ENCODE measurements at regions not wholly inside any gene's neighbourhood (a gene's known extent, or its start where the extent isn't known, plus 50 kb on each side); places are given as distances from the start of the nearest gene placed in this dataset.

DNA sequence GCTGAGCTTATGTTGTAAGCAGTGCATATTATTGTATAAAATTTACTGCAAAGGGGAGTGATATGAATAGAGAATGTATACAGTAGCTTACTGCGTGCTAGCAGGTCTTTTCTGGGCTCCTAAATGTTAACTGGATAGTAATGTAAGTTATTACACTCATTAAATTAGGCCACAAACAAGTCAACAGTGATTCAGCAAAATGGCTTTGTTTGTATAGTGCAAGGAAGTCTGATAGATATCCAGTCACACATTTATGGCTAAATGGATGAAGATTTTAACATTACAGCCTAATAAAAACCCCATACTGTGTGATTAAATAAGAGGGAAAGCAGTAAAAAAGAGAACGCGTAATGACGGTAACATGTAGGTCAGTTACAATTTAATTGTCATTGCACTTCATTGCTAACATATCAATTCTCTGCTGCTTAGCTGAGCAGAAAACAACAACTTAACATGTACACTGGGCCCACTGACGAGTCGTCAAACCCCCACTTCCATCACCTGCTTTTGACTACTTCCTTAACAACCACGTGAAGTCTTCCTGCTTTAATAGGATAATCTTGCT lies 665.0 kb upstream of the FANCL start:
- TF ChIP-seq, protein P1, sequence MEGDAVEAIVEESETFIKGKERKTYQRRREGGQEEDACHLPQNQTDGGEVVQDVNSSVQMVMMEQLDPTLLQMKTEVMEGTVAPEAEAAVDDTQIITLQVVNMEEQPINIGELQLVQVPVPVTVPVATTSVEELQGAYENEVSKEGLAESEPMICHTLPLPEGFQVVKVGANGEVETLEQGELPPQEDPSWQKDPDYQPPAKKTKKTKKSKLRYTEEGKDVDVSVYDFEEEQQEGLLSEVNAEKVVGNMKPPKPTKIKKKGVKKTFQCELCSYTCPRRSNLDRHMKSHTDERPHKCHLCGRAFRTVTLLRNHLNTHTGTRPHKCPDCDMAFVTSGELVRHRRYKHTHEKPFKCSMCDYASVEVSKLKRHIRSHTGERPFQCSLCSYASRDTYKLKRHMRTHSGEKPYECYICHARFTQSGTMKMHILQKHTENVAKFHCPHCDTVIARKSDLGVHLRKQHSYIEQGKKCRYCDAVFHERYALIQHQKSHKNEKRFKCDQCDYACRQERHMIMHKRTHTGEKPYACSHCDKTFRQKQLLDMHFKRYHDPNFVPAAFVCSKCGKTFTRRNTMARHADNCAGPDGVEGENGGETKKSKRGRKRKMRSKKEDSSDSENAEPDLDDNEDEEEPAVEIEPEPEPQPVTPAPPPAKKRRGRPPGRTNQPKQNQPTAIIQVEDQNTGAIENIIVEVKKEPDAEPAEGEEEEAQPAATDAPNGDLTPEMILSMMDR (IDR thresholded peaks at IDR 0.05; ENCODE audit: low read depth, low read length), result no peak
- H3K4me3 ChIP-seq (ENCODE audit: low read depth, low read length), result no peak overlapping the region

DNA sequence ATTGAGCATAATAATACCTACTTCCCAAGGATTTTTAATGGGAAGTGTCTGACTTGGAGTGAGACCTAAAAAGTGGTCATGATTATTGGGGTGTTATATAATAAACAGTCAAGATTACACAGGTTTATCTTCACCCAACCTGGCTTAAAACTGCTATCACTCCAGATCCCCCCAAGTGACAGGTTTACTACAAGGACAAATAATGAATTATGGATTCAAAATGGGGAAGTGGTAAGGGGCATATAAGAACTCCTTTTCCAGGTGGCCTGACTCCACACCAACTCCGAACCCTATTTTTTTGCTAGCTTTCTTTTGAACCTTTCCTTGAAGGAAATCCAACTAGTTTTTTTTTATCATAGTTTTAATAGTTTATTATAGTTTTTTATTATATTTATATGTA lies 663.0 kb upstream of the FANCL start:
- TF ChIP-seq, protein P1 (IDR thresholded peaks at IDR 0.05; ENCODE audit: low read depth, low read length), result no peak
- H3K4me3 ChIP-seq (ENCODE audit: low read depth, low read length), result no peak overlapping the region

DNA sequence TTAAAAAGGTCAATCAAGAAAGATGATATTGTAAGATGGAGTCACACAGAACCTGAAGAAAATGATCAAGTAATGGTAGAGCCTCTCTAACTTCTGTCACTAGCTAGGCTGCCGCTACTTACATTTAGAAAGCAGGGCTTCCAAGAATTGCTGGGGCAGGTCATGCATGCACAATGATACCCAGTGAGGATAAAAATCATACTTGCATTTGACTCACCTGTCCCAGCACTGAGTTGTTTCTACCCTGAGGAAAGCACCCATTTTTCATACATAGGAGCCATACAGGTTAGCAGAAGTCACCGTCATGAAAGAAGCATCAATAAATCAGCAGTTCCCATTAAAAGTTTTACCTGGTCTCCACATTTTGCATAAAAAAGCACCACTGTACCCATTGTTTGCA lies 662.3 kb upstream of the FANCL start:
- H3K4me3 ChIP-seq (ENCODE audit: low read depth, low read length), result no peak overlapping the region
- TF ChIP-seq, protein P1 (IDR thresholded peaks at IDR 0.05; ENCODE audit: low read depth, low read length), result no peak

DNA sequence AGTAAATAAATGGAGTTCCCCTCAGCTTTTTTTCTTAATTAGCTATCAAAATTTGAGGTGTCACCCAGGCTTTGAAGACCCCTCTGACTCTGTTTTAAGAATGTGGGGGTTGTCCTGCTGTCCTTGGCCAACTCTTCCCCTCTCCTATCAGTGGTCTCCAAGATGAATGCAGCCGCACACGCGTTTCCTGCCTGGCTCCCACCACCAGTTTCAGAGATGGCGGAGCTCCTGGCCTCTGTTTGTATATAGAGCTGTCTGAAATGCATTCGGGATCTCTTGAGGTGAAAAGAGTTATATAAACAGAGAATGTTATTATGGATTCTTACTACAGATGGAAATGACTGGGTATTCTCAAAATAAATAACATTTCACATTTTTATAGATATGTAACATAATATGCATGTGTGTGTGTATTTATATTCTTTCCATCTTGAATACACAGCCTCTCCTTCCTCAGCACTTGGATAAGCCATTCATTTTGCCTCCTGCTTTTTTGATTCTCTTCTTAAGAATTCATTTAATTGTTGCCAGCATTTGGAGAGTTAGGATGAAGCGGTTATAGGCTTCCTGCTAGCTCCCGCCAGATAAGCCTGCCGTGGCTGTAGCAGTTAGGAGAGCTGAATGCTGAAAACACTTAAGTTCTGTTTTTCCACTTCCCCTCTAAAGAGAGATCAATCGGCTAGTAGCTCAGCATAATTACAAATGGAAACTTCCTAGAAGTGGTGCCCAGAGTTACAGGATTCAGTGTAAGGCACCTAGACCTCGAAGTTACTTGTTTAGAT lies 659.3 kb upstream of the FANCL start:
- TF ChIP-seq, protein P1 (IDR thresholded peaks at IDR 0.05; ENCODE audit: low read depth, low read length), result no peak
- no peak overlapping the region for H3K4me3 ChIP-seq (ENCODE audit: low read depth, low read length)

DNA sequence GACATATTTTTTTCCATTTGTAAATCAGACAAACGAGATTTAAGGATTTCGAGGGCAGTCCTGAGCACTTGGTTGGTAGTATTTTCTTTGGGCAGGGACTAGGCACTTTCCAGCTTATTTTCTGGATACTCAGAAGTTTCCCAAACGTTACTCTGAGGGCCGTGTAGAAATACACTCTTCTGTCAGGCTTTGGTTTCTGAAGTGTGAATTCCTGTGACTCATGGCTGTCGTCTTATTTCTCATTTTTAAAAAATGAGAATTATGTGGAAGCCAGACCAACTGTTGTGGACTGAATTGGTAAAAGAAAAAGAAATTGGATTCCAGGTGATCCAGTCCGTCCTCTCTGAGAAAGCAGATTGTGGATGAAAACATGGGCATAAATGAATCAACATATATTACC lies 658.6 kb upstream of the FANCL start:
- no peak overlapping the region for H3K4me3 ChIP-seq (ENCODE audit: low read depth, low read length)
- TF ChIP-seq, protein P1 (IDR thresholded peaks at IDR 0.05; ENCODE audit: low read depth, low read length), result no peak

DNA sequence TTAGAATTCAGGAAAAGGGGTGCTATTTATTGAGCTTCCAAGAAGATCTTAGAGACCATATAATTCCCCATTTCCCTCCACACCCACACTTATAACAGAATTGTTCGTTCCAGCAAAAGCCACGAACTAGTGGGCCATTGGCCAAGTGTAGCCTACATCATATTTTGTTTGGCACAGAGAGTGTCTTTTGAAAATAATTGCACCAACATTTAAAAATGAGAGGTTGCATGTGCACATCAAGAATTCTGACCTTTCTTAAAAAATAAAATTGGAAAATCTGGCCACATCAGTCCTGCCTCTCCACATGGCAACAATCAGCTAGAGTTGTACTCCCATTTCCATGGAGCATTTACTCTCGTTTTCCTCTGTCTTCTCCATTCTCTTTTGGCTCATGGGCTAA lies 655.5 kb upstream of the FANCL start:
- TF ChIP-seq, protein P1 (IDR thresholded peaks at IDR 0.05; ENCODE audit: low read depth, low read length), result no peak

DNA sequence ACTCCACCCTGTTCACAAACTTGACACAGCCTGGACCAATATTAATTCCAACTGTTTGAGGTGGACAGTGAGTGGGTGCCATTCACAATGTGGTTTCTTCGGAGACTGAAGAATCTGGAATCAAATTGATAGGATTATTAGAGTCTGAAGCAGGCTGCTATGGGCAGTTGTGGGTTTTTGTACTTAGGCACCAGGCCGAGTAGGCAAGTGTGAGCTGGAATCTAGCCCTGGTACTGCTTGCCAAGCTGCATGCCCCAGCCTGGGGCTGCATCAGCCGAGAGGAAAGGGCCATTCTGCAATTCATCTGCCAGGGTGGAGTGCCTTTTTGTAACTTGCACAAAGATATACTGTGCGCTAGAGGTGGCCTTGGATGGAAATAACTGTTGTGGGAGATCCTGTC lies 654.7 kb upstream of the FANCL start:
- no peak overlapping the region for H3K4me3 ChIP-seq (ENCODE audit: low read depth, low read length)
- TF ChIP-seq, protein P1 (IDR thresholded peaks at IDR 0.05; ENCODE audit: low read depth, low read length), result no peak

More for the DNA sequence above, 655.5 kb upstream of the FANCL start:
- no peak overlapping the region for H3K4me3 ChIP-seq (ENCODE audit: low read depth, low read length)

Measured in WI38 (cell line).